Thyroid gland (tissue), 4 donors: ENCODE measurements at regions not wholly inside any gene's neighbourhood (a gene's known extent, or its start where the extent isn't known, plus 50 kb on each side); places are given as distances from the start of the nearest gene placed in this dataset.
"Not testable (repeated sequence)": the region's sequence is repeated elsewhere in the genome, so short reads cannot be mapped to it uniquely, and the experiment has no call there.

Source experiments
- POLR2A ChIP-seq, 2 donors: fragments of 450-650 bp; IDR thresholded peaks; one replicate each; pipeline ENCODE4 v1.6.1; 2017; ENCODE audit warnings: antibody characterized with exemption in 2 of 2, mild to moderate bottlenecking in 2 of 2, moderate library complexity in 1 of 2
- TF ChIP-seq, protein P1 (sequence below), 6 experiments: fragments of 200-600 bp in 3 of 6; fragments of 450-650 bp in 3 of 6; sonication (generic) in 3 of 6; IDR thresholded peaks; one replicate each; pipeline ENCODE4 v1.5.1; 2016 to 2019; ENCODE audit warnings: antibody characterized with exemption in 6 of 6, mild to moderate bottlenecking in 2 of 6, inconsistent platforms in 1 of 6, moderate library complexity in 1 of 6

DNA sequence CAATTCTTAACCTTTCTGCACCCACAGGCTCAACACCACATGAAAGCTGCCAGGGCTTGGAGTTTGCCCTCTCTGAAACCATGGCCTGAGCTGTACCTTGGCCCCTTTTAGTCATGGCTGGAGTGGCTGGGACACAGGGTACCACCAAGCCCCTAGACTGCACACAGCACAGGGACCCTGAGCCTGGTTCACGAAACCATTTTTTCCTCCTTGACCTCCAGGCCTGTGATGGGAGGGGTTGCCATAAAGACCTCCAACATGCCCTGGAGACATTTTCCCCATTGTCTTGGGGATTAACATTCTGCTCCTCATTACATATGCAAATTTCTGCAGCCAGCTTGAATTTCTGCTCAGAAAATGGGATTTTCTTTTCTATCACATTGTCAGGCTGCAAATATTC is 113.4 kb downstream of the XPNPEP1 start:
- TF ChIP-seq, protein P1, sequence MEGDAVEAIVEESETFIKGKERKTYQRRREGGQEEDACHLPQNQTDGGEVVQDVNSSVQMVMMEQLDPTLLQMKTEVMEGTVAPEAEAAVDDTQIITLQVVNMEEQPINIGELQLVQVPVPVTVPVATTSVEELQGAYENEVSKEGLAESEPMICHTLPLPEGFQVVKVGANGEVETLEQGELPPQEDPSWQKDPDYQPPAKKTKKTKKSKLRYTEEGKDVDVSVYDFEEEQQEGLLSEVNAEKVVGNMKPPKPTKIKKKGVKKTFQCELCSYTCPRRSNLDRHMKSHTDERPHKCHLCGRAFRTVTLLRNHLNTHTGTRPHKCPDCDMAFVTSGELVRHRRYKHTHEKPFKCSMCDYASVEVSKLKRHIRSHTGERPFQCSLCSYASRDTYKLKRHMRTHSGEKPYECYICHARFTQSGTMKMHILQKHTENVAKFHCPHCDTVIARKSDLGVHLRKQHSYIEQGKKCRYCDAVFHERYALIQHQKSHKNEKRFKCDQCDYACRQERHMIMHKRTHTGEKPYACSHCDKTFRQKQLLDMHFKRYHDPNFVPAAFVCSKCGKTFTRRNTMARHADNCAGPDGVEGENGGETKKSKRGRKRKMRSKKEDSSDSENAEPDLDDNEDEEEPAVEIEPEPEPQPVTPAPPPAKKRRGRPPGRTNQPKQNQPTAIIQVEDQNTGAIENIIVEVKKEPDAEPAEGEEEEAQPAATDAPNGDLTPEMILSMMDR (IDR thresholded peaks at IDR 0.05), result not testable (repeated sequence)
- not testable (repeated sequence) for TF ChIP-seq POLR2A (IDR thresholded peaks at IDR 0.05)
